Mesenchymal stem cell (in vitro differentiated cells and primary cell): ENCODE measurements at regions not wholly inside any gene's neighbourhood (a gene's known extent, or its start where the extent isn't known, plus 50 kb on each side); places are given as distances from the start of the nearest gene placed in this dataset.

Source experiments
- DNase-seq: peaks from one replicate; pipeline ENCODE4 v3.0.0-alpha.2; 2013
- H2AFZ ChIP-seq: one replicate; pipeline ENCODE4 v1.6.1; 2013; ENCODE audit warnings: low read depth, mild to moderate bottlenecking, control low read depth, inconsistent platforms, low read length, moderate library complexity
- H2AK5ac ChIP-seq: 2 replicates; pipeline ENCODE4 v1.6.1; 2013; ENCODE audit warnings: low read length, moderate library complexity, mild to moderate bottlenecking, inconsistent platforms; ENCODE audit not compliant: severe bottlenecking
- H2BK120ac ChIP-seq: one replicate; pipeline ENCODE4 v1.6.1; 2013; ENCODE audit warnings: low read depth, mild to moderate bottlenecking, inconsistent platforms, low read length, moderate library complexity
- H2BK12ac ChIP-seq, 2 experiments: one replicate each; pipeline ENCODE4 v1.6.1; 2013; ENCODE audit warnings: inconsistent platforms in 2 of 2, low read length in 2 of 2, mild to moderate bottlenecking in 2 of 2, moderate library complexity in 2 of 2, control low read depth in 1 of 2
- H2BK15ac ChIP-seq: one replicate; pipeline ENCODE4 v1.6.1; 2013; ENCODE audit warnings: mild to moderate bottlenecking, low read depth, inconsistent platforms; ENCODE audit not compliant: poor library complexity, severe bottlenecking
- H2BK5ac ChIP-seq: 2 replicates; pipeline ENCODE4 v1.6.1; 2013; ENCODE audit warnings: low read depth, mild to moderate bottlenecking, low read length, control low read depth, inconsistent platforms; ENCODE audit not compliant: poor library complexity, severe bottlenecking
- H3K14ac ChIP-seq, 2 experiments: one replicate each; pipeline ENCODE4 v1.6.1; 2013; ENCODE audit warnings: inconsistent platforms in 2 of 2, low read length in 2 of 2, control low read depth in 1 of 2, mild to moderate bottlenecking in 1 of 2, moderate library complexity in 1 of 2
- H3K18ac ChIP-seq, 2 experiments: one replicate each; pipeline ENCODE4 v1.6.1; 2013; ENCODE audit warnings: inconsistent platforms in 2 of 2, low read length in 2 of 2, control low read depth in 1 of 2, low read depth in 1 of 2, mild to moderate bottlenecking in 1 of 2
- H3K23ac ChIP-seq, 2 experiments: one replicate each; pipeline ENCODE4 v1.6.1; 2013; ENCODE audit warnings: inconsistent platforms in 2 of 2, low read length in 2 of 2, mild to moderate bottlenecking in 2 of 2, moderate library complexity in 2 of 2, control low read depth in 1 of 2
- H3K27ac ChIP-seq: 2 replicates; pipeline ENCODE4 v1.5.1; 2013; ENCODE audit warnings: mild to moderate bottlenecking, moderate library complexity, low read length, control low read depth, inconsistent platforms; ENCODE audit not compliant: poor library complexity, severe bottlenecking
- H3K27me3 ChIP-seq, 2 experiments: 2 replicates each; pipeline versions ENCODE4 v1.6.1 to v1.7.0; 2013; ENCODE audit warnings: low read length in 2 of 2, mild to moderate bottlenecking in 2 of 2, moderate library complexity in 2 of 2, control low read depth in 1 of 2, inconsistent platforms in 1 of 2; ENCODE audit not compliant: control insufficient read depth in 1 of 2, insufficient read depth in 1 of 2
- H3K36me3 ChIP-seq, 2 experiments: 2 replicates each; pipeline versions ENCODE4 v1.6.1 to v1.7.0; 2013; ENCODE audit warnings: low read length in 2 of 2, control low read depth in 1 of 2, inconsistent platforms in 1 of 2, low read depth in 1 of 2, mild to moderate bottlenecking in 1 of 2; ENCODE audit not compliant: insufficient read depth in 2 of 2, control insufficient read depth in 1 of 2
- H3K4ac ChIP-seq, 2 experiments: one replicate each; pipeline ENCODE4 v1.6.1; 2013; ENCODE audit warnings: inconsistent platforms in 2 of 2, low read length in 2 of 2, mild to moderate bottlenecking in 2 of 2, moderate library complexity in 2 of 2, control low read depth in 1 of 2, low read depth in 1 of 2
- H3K4me1 ChIP-seq: 2 replicates; pipeline ENCODE4 v1.6.1; 2013; ENCODE audit warnings: low read depth, low read length, control low read depth; ENCODE audit not compliant: control insufficient read depth, insufficient read depth
- H3K4me2 ChIP-seq: 2 replicates; pipeline ENCODE4 v1.6.1; 2013; ENCODE audit warnings: low read length, mild to moderate bottlenecking, inconsistent platforms; ENCODE audit not compliant: poor library complexity, severe bottlenecking
- H3K4me3 ChIP-seq, 2 experiments: 2 replicates each; pipeline versions ENCODE4 v1.5.1 to v1.7.0; 2013; ENCODE audit warnings: low read length in 2 of 2, mild to moderate bottlenecking in 2 of 2, control low read depth in 1 of 2, low read depth in 1 of 2; ENCODE audit not compliant: insufficient read depth in 1 of 2
- H3K79me1 ChIP-seq: replicated peaks from 2 replicates; pipeline ENCODE4 v1.6.1; 2013; ENCODE audit warnings: mild to moderate bottlenecking, control low read depth, low read length, inconsistent platforms; ENCODE audit not compliant: poor library complexity, severe bottlenecking
- H3K9ac ChIP-seq: 2 replicates; pipeline ENCODE4 v1.7.0; 2013; ENCODE audit warnings: mild to moderate bottlenecking, low read length, moderate library complexity
- H3K9me3 ChIP-seq: 2 replicates; pipeline ENCODE4 v1.7.0; 2013; ENCODE audit warnings: mild to moderate bottlenecking, low read length; ENCODE audit not compliant: control insufficient read depth
- H4K8ac ChIP-seq: one replicate; pipeline ENCODE4 v1.6.1; 2013; ENCODE audit warnings: inconsistent platforms, mild to moderate bottlenecking, low read length, moderate library complexity
- H4K91ac ChIP-seq: one replicate; pipeline ENCODE4 v1.6.1; 2013; ENCODE audit warnings: mild to moderate bottlenecking, low read length, inconsistent platforms
- WGBS: methylation state at CpG from one replicate; pipeline ENCODE4 v1.1.7; 2013; ENCODE audit warnings: mixed read lengths; 5-methylcytosine and 5-hydroxymethylcytosine counted together

GRCh38 chr5:57582578-57583070 lies 100.0 kb upstream of the ACTBL2 start:
- Histone ChIP-seq H3K27ac (no peak overlapping the region), H3K4me3 (no peak overlapping the region), H3K9me3 (no peaks in the 10 kb centered on the region), H4K91ac (no peak overlapping the region), H2BK12ac (no peak overlapping the region), H3K14ac (no peak overlapping the region), H3K4me2 (no peak overlapping the region), H4K8ac (no peak overlapping the region), H2BK120ac (no peak overlapping the region), H3K79me1 (no peaks in the 10 kb centered on the region), H2AFZ (no peak overlapping the region), H3K36me3 (no peaks in the 10 kb centered on the region), H2BK15ac (no peak overlapping the region), H3K27me3 (no peaks in the 10 kb centered on the region), H2BK5ac (no peak overlapping the region), H2AK5ac (no peak overlapping the region), H3K4me1 (no peaks in the 10 kb centered on the region), H3K23ac (no peak overlapping the region), H3K4ac (no peak overlapping the region), H3K9ac (no peak overlapping the region), H3K18ac (no peak overlapping the region)
- WGBS: 86% methylated on average over 2 of the region's 3 CpGs
- DNase-seq: no peak

DNA sequence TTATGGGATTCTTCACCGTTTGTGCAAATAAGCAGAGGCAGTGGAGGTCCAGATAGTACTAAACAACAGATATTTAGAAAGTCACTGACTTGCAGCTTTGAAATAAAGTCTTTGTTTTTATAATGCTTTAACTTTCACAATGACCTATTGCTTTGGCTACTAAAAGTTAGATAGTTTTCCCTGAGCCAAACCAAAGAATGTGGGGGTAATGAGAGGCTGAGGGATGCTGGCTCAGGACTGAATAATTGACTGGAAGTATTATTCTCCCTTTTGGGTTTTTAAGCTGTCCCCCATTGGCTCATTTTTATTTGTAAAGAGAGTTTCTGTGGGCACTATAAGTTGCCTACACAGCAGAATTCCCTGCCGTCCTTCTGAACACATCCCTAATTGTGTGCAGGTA lies 99.2 kb upstream of the ACTBL2 start:
- WGBS: 90% methylated on average over 1 of the region's 2 CpGs
- H3K9ac ChIP-seq: peak overlapping the region; percentile 16
- H3K27ac ChIP-seq: no peak overlapping the region

GRCh38 chr5:57581222-57581621 lies 98.6 kb upstream of the ACTBL2 start:
- H3K14ac ChIP-seq: no peak overlapping the region
- H3K27me3 ChIP-seq: peaks cover 0 to 2% of the 10 kb centered on the region in 2 experiments
- no peak overlapping the region for H3K27ac ChIP-seq
- peak overlapping the region; percentile 16 for H3K9ac ChIP-seq
- peak overlapping the region in 1 of 2 experiments; percentile 6 for H3K4me3 ChIP-seq
- no peak overlapping the region for H3K23ac ChIP-seq
- H3K4ac ChIP-seq: no peak overlapping the region
- H3K79me1 ChIP-seq: no peaks in the 10 kb centered on the region
- WGBS: 80% methylated on average over 4 of the region's 4 CpGs
- H3K4me2 ChIP-seq: no peak overlapping the region
- no peak overlapping the region for H3K18ac ChIP-seq
- no peak overlapping the region for H2AK5ac ChIP-seq
- H2BK5ac ChIP-seq: no peak overlapping the region
- H2BK12ac ChIP-seq: no peak overlapping the region
- no peaks in the 10 kb centered on the region for H3K4me1 ChIP-seq
- H2BK15ac ChIP-seq: no peak overlapping the region
- no peak overlapping the region for H4K91ac ChIP-seq
- H3K36me3 ChIP-seq: no peaks in the 10 kb centered on the region
- no peak overlapping the region for H2AFZ ChIP-seq
- H2BK120ac ChIP-seq: no peak overlapping the region
- H4K8ac ChIP-seq: no peak overlapping the region
- no peak for DNase-seq
- H3K9me3 ChIP-seq: no peaks in the 10 kb centered on the region

More for the DNA sequence above, 99.2 kb upstream of the ACTBL2 start:
- Histone ChIP-seq H3K23ac (no peak overlapping the region), H3K4me1 (no peaks in the 10 kb centered on the region), H4K91ac (no peak overlapping the region), H3K14ac (no peak overlapping the region), H3K4ac (no peak overlapping the region), H2BK120ac (no peak overlapping the region), H2BK5ac (no peak overlapping the region), H2AK5ac (no peak overlapping the region), H3K36me3 (no peaks in the 10 kb centered on the region), H3K79me1 (no peaks in the 10 kb centered on the region), H3K4me3 (peak overlapping the region in 1 of 2 experiments; percentile 6), H3K9me3 (no peaks in the 10 kb centered on the region), H3K18ac (no peak overlapping the region), H3K27me3 (no peaks in the 10 kb centered on the region), H4K8ac (peak overlapping the region; percentile 17), H2AFZ (no peak overlapping the region), H2BK12ac (no peak overlapping the region), H3K4me2 (no peak overlapping the region), H2BK15ac (no peak overlapping the region)
- DNase-seq: no peak

- H4K91ac ChIP-seq: no peak overlapping the region
- H3K36me3 ChIP-seq: no peaks in the 10 kb centered on the region
- H3K27me3 ChIP-seq: peaks cover 0 to 5% of the 10 kb centered on the region in 2 experiments
- H3K9ac ChIP-seq: no peak overlapping the region
- no peak overlapping the region for H3K4ac ChIP-seq
- no peaks in the 10 kb centered on the region for H3K9me3 ChIP-seq
- H2BK120ac ChIP-seq: no peak overlapping the region
- H3K79me1 ChIP-seq: no peaks in the 10 kb centered on the region
- no peak overlapping the region for H2BK12ac ChIP-seq
- H3K27ac ChIP-seq: no peak overlapping the region
- DNase-seq: no peak
- no peak overlapping the region for H2AFZ ChIP-seq
- H3K4me3 ChIP-seq: no peak overlapping the region
- H4K8ac ChIP-seq: no peak overlapping the region
- no peaks in the 10 kb centered on the region for H3K4me1 ChIP-seq
- H3K14ac ChIP-seq: no peak overlapping the region
- no peak overlapping the region for H3K4me2 ChIP-seq
- H3K18ac ChIP-seq: no peak overlapping the region
- H3K23ac ChIP-seq: no peak overlapping the region
- WGBS: 93% methylated on average over 5 of the region's 8 CpGs
- H2AK5ac ChIP-seq: no peak overlapping the region
- no peak overlapping the region for H2BK15ac ChIP-seq
- H2BK5ac ChIP-seq: no peak overlapping the region
Measured at GRCh38 chr5:57577432-57578175, 95.0 kb upstream of the ACTBL2 start.
